A549 (cell line): ENCODE measurements at regions not wholly inside any gene's neighbourhood (a gene's known extent, or its start where the extent isn't known, plus 50 kb on each side); places are given as distances from the start of the nearest gene placed in this dataset.

ENCODE experiments used
- EP300 ChIP-seq, 2 experiments: fragments of >200 bp; sonication (Bioruptor Twin); formaldehyde crosslinking; IDR thresholded peaks; 2 replicates in 1 of 2; 3 replicates in 1 of 2; pipeline ENCODE4 v1.6.1; 2016 to 2017
- ESRRA ChIP-seq: fragments of 150-350 bp; IDR thresholded peaks from 2 replicates; pipeline ENCODE4 v1.6.1; 2014; ENCODE audit warnings: mild to moderate bottlenecking, low read length, borderline replicate concordance
- JUNB ChIP-seq: fragments of >200 bp; sonication (Bioruptor Twin); formaldehyde crosslinking; IDR thresholded peaks from 2 replicates; pipeline ENCODE4 v1.6.1; 2016
- ZNF302 ChIP-seq: fragments of 250-450 bp; sonication (Bioruptor Pico); IDR thresholded peaks from 2 replicates; pipeline ENCODE4 v1.9.0; 2021; ENCODE audit warnings: inconsistent platforms, mild to moderate bottlenecking, moderate library complexity
- TF ChIP-seq, protein P1 (sequence below): fragments of >200 bp; sonication (Bioruptor Twin); formaldehyde crosslinking; IDR thresholded peaks from 3 replicates; pipeline ENCODE4 v1.5.1; 2016

- TF ChIP-seq, protein P1, sequence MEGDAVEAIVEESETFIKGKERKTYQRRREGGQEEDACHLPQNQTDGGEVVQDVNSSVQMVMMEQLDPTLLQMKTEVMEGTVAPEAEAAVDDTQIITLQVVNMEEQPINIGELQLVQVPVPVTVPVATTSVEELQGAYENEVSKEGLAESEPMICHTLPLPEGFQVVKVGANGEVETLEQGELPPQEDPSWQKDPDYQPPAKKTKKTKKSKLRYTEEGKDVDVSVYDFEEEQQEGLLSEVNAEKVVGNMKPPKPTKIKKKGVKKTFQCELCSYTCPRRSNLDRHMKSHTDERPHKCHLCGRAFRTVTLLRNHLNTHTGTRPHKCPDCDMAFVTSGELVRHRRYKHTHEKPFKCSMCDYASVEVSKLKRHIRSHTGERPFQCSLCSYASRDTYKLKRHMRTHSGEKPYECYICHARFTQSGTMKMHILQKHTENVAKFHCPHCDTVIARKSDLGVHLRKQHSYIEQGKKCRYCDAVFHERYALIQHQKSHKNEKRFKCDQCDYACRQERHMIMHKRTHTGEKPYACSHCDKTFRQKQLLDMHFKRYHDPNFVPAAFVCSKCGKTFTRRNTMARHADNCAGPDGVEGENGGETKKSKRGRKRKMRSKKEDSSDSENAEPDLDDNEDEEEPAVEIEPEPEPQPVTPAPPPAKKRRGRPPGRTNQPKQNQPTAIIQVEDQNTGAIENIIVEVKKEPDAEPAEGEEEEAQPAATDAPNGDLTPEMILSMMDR: no peak
- no peak for TF ChIP-seq ZNF302 (CRISPR knock-in tag)
- TF ChIP-seq JUNB: no peak
- TF ChIP-seq EP300 (IDR thresholded peaks at IDR 0.05): no peak
- TF ChIP-seq ESRRA: no peak
These were observed 378.4 kb upstream of the NRG3 start for GRCh38 chr10:81496626-81497025.
